H1 (cell line): ENCODE measurements at regions not wholly inside any gene's neighbourhood (a gene's known extent, or its start where the extent isn't known, plus 50 kb on each side); places are given as distances from the start of the nearest gene placed in this dataset.

Source experiments
- CREB1 ChIP-seq: IDR thresholded peaks from 2 replicates; pipeline ENCODE4 v1.6.1; 2012; ENCODE audit warnings: inconsistent platforms
- EGR1 ChIP-seq: IDR thresholded peaks from 2 replicates; pipeline ENCODE4 v1.6.1; 2011; ENCODE audit warnings: low read depth, low read length, borderline replicate concordance
- FOSL1 ChIP-seq: IDR thresholded peaks from 2 replicates; pipeline ENCODE4 v1.6.1; 2011; ENCODE audit warnings: mild to moderate bottlenecking, low read depth, low read length, moderate library complexity; ENCODE audit not compliant: insufficient read depth
- HDAC2 ChIP-seq, 2 experiments: fragments of 300-600 bp in 1 of 2; sonication (generic) in 1 of 2; IDR thresholded peaks; 2 replicates each; pipeline ENCODE4 v1.6.1; 2011 to 2012; ENCODE audit warnings: low read depth in 2 of 2, low read length in 2 of 2, mild to moderate bottlenecking in 2 of 2, moderate library complexity in 2 of 2, borderline replicate concordance in 1 of 2, inconsistent platforms in 1 of 2
- JUN ChIP-seq: IDR thresholded peaks from 2 replicates; pipeline ENCODE4 v1.6.1; 2011; ENCODE audit warnings: low read depth, mild to moderate bottlenecking, improper control_type of control experiment, low read length
- NANOG ChIP-seq: IDR thresholded peaks from 2 replicates; pipeline ENCODE4 v1.6.1; 2011; ENCODE audit warnings: low read length, low read depth, mild to moderate bottlenecking, inconsistent platforms; ENCODE audit not compliant: insufficient read depth, poor library complexity, severe bottlenecking
- POU5F1 ChIP-seq: IDR thresholded peaks from 2 replicates; pipeline ENCODE4 v1.6.1; 2011; ENCODE audit warnings: low read depth, mild to moderate bottlenecking, low read length, moderate library complexity
- RBBP5 ChIP-seq: IDR thresholded peaks from 2 replicates; pipeline ENCODE4 v1.7.1; 2012; ENCODE audit warnings: low read depth, mild to moderate bottlenecking, inconsistent platforms, low read length, moderate library complexity, borderline replicate concordance
- SAP30 ChIP-seq: fragments of 300-600 bp; sonication (generic); IDR thresholded peaks from 2 replicates; pipeline ENCODE4 v1.7.1; 2012; ENCODE audit warnings: low read length, moderate library complexity, mild to moderate bottlenecking, inconsistent platforms; ENCODE audit not compliant: insufficient read depth, insufficient replicate concordance

DNA sequence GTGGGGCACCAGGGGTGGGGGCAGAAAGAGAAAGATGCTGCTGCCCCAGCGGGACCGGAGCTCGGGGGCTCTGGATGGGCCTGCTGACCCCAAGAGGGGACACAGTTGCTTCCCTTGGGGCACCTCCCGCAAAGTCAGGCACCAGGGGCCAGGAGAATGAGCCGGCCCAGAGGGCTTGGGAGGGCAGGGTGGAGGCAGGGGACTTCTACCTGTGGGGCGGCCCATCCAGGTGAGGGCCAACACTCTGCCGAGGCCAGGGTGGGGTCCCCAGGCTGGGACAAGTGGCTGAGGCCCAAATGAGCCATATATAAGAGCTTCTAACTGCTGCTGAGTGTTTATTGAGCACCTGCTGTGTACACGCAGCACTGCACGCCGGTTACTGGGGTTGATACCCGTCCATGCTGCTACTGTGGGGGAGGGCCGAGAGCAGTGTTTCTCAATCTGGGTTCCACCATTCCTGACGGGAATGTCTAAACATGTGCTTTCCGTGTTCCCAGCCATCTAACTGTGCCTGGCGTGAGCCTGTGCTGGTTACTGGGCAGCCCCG is 211.7 kb upstream of the GSE1 start (continued):
- no peak for TF ChIP-seq HDAC2 (IDR thresholded peaks at IDR 0.05; ENCODE audit: borderline replicate concordance in 1 of 2, low read depth in 2 of 2, low read length in 2 of 2)
- no peak for TF ChIP-seq CREB1
- TF ChIP-seq RBBP5, result no peak
- TF ChIP-seq FOSL1, result no peak
- no peak for TF ChIP-seq JUN
- TF ChIP-seq NANOG, result no peak
- no peak for TF ChIP-seq POU5F1
- no peak for TF ChIP-seq EGR1
- no peak for TF ChIP-seq SAP30
- TF ChIP-seq, all 59 proteins: peak for 0
